Body of pancreas (tissue), 4 donors: ENCODE measurements at regions not wholly inside any gene's neighbourhood (a gene's known extent, or its start where the extent isn't known, plus 50 kb on each side); places are given as distances from the start of the nearest gene placed in this dataset.
A peak's percentile ranks its signal among the peaks of the same experiment; 100 is the strongest.

Experiments used
- ATAC-seq: fragments of 150-250 bp; one replicate; pipeline ENCODE4 v1.9.1; 2016
- DNase-seq, 4 donors: peaks; one replicate each; pipeline ENCODE4 v3.0.0-alpha.2; 2019
- H3K27ac ChIP-seq, 4 donors: fragments of 200-600 bp; sonication (generic); 1 replicate in 3 of 4; 2 replicates in 1 of 4; pipeline versions ENCODE4 v1.5.1 to v1.6.1; 2016 to 2019; ENCODE audit warnings: mild to moderate bottlenecking in 1 of 4, mixed read lengths in 1 of 4, moderate library complexity in 1 of 4
- H3K27me3 ChIP-seq, 2 donors: fragments of 200-600 bp; sonication (generic); one replicate each; pipeline ENCODE4 v1.6.0; 2016; ENCODE audit warnings: mild to moderate bottlenecking in 1 of 2
- H3K36me3 ChIP-seq, 2 donors: fragments of 200-600 bp; sonication (generic); replicated peaks in 1 of 2; 2 replicates each; pipeline ENCODE4 v1.5.1; 2016; ENCODE audit warnings: low read depth in 2 of 2; ENCODE audit not compliant: insufficient read depth in 1 of 2
- H3K4me1 ChIP-seq: fragments of 200-600 bp; sonication (generic); one replicate; pipeline ENCODE4 v1.6.0; 2016
- H3K4me3 ChIP-seq, 2 donors: fragments of 200-600 bp; sonication (generic); 1 replicate in 1 of 2; 2 replicates in 1 of 2; pipeline ENCODE4 v1.5.1; 2016 to 2019
- H3K9me3 ChIP-seq, 3 donors: fragments of 200-600 bp; sonication (generic); 1 replicate in 2 of 3; 2 replicates in 1 of 3; pipeline ENCODE4 v1.5.1; 2016
- CTCF ChIP-seq, 7 experiments: fragments of 450-650 bp in 4 of 7; fragments of 200-600 bp in 3 of 7; sonication (generic) in 3 of 7; IDR thresholded peaks; one replicate each; pipeline ENCODE4 v1.5.1; 2016 to 2019; ENCODE audit warnings: antibody characterized with exemption in 7 of 7
- POLR2A ChIP-seq, 3 donors: fragments of 450-650 bp; IDR thresholded peaks; one replicate each; pipeline ENCODE4 v1.6.1; 2016; ENCODE audit warnings: antibody characterized with exemption in 3 of 3, mild to moderate bottlenecking in 2 of 3
- WGBS, 2 donors: methylation state at CpG; one replicate each; pipeline ENCODE4 v1.1.5; 2017; 5-methylcytosine and 5-hydroxymethylcytosine counted together
- intact Hi-C: fragments of 100-400 bp; cut with DNase I; formaldehyde crosslinking; loops from one replicate; pipeline ENCODE4 v1.15.1; 2023

GRCh38 chr6:12592634-12593033 is 123.9 kb upstream of the PHACTR1 start:
- H3K4me3 ChIP-seq = no peak overlapping the region
- no peaks in the 10 kb centered on the region for H3K27me3 ChIP-seq
- no peak for TF ChIP-seq POLR2A (IDR thresholded peaks at IDR 0.05)
- no peak for TF ChIP-seq CTCF (IDR thresholded peaks at IDR 0.05)
- no peaks in the 10 kb centered on the region for H3K9me3 ChIP-seq
- DNase-seq (peak in 3 of 4 donors; percentile 19 to 42 (median 42)), ATAC-seq (peak; percentile 81)
- H3K4me1 ChIP-seq = no peaks in the 10 kb centered on the region
- H3K27ac ChIP-seq = peak overlapping the region in 3 of 4 donors; percentile 35 to 67 (median 56)
- intact Hi-C loops = no loop called here
- WGBS, 2 donors = 67 to 71% methylated on average over 4 of the region's 4 CpGs
- no peaks in the 10 kb centered on the region for H3K36me3 ChIP-seq

GRCh38 chr6:12593771-12594529 is 122.6 kb upstream of the PHACTR1 start:
- 51 to 61% methylated on average over 12 of the region's 12 CpGs for WGBS, 2 donors
- Histone ChIP-seq H3K9me3 (no peaks in the 10 kb centered on the region), H3K4me3 (no peak overlapping the region), H3K36me3 (no peaks in the 10 kb centered on the region), H3K27me3 (no peaks in the 10 kb centered on the region), H3K27ac (peak overlapping the region in 1 of 4 donors; percentile 67), H3K4me1 (no peaks in the 10 kb centered on the region)
- no peak for TF ChIP-seq CTCF (IDR thresholded peaks at IDR 0.05)
- no peak for TF ChIP-seq POLR2A (IDR thresholded peaks at IDR 0.05)
- intact Hi-C loops = no loop called here
- DNase-seq (peak in 3 of 4 donors; percentile 25 to 43 (median 36)), ATAC-seq (no peak)

- TF ChIP-seq POLR2A (IDR thresholded peaks at IDR 0.05) (no peak), CTCF (IDR thresholded peaks at IDR 0.05) (no peak)
- intact Hi-C loops = no loop called here
These were observed 122.1 kb upstream of the PHACTR1 start for GRCh38 chr6:12594530-12594893.

GRCh38 chr6:12595161-12595811 is 121.3 kb upstream of the PHACTR1 start:
- no peaks in the 10 kb centered on the region for H3K27me3 ChIP-seq
- ATAC-seq (peak; percentile 62), DNase-seq (peak in 1 of 4 donors; percentile 38)
- H3K36me3 ChIP-seq = no peaks in the 10 kb centered on the region
- no peaks in the 10 kb centered on the region for H3K9me3 ChIP-seq
- intact Hi-C loops = no loop called here
- no peaks in the 10 kb centered on the region for H3K4me1 ChIP-seq
- peak in 1 of 3 donors; percentile 13 for TF ChIP-seq POLR2A (IDR thresholded peaks at IDR 0.05)
- no peak for TF ChIP-seq CTCF (IDR thresholded peaks at IDR 0.05)
- no peak overlapping the region for H3K4me3 ChIP-seq
- WGBS, 2 donors = 63 to 76% methylated on average over 9 of the region's 9 CpGs
- peak overlapping the region in 1 of 4 donors; percentile 67 for H3K27ac ChIP-seq

More at GRCh38 chr6:12594530-12594893, 122.1 kb upstream of the PHACTR1 start:
- H3K27me3 ChIP-seq = no peaks in the 10 kb centered on the region
- no peaks in the 10 kb centered on the region for H3K9me3 ChIP-seq
- H3K36me3 ChIP-seq = no peaks in the 10 kb centered on the region
- peak overlapping the region in 1 of 4 donors; percentile 67 for H3K27ac ChIP-seq
- WGBS, 2 donors = 58 to 74% methylated on average over 3 of the region's 3 CpGs
- DNase-seq (no peak), ATAC-seq (no peak)
- no peaks in the 10 kb centered on the region for H3K4me1 ChIP-seq
- H3K4me3 ChIP-seq = no peak overlapping the region
